Keratinocyte (primary cell): ENCODE measurements at regions not wholly inside any gene's neighbourhood (a gene's known extent, or its start where the extent isn't known, plus 50 kb on each side); places are given as distances from the start of the nearest gene placed in this dataset.

Experiments used
- DNase-seq: peaks from one replicate; pipeline ENCODE4 v3.0.0-alpha.2; 2011; ENCODE audit warnings: low read depth, missing footprints, low spot score
- FAIRE-seq: peaks from 2 replicates; lab custom pipeline; 2011; peaks lifted over from hg19 to GRCh38; lab: Jason Lieb, UNC
- H2AFZ ChIP-seq: 2 replicates; pipeline ENCODE4 v1.6.0; 2012; ENCODE audit warnings: low read length, control low read depth, inconsistent platforms; ENCODE audit not compliant: control insufficient read depth
- H3K27ac ChIP-seq: 2 replicates; pipeline ENCODE4 v1.5.1; 2011; ENCODE audit warnings: low read length; ENCODE audit not compliant: control insufficient read depth, insufficient read depth
- H3K27me3 ChIP-seq: 3 replicates; pipeline ENCODE4 v1.6.0; 2011; ENCODE audit warnings: low read length; ENCODE audit not compliant: control insufficient read depth, insufficient read depth; ENCODE audit errors: extremely low read depth
- H3K36me3 ChIP-seq, 2 experiments: 2 replicates in 1 of 2; 3 replicates in 1 of 2; pipeline ENCODE4 v1.5.1; 2011; ENCODE audit warnings: low read length in 2 of 2, mild to moderate bottlenecking in 1 of 2; ENCODE audit not compliant: control insufficient read depth in 2 of 2, insufficient read depth in 2 of 2; ENCODE audit errors: extremely low read depth in 1 of 2
- H3K4me1 ChIP-seq: 3 replicates; pipeline ENCODE4 v1.5.1; 2011; ENCODE audit warnings: low read length; ENCODE audit not compliant: control insufficient read depth, insufficient read depth; ENCODE audit errors: extremely low read depth
- H3K4me2 ChIP-seq: 3 replicates; pipeline ENCODE4 v1.6.0; 2011; ENCODE audit warnings: low read depth, low read length; ENCODE audit not compliant: control insufficient read depth, insufficient read depth; ENCODE audit errors: extremely low read depth
- H3K4me3 ChIP-seq, 3 experiments: fragments of 200-600 bp in 1 of 3; sonication (generic) in 1 of 3; 2 replicates in 2 of 3; 3 replicates in 1 of 3; pipeline ENCODE4 v1.5.1; 2011 to 2016; ENCODE audit warnings: low read length in 3 of 3, mild to moderate bottlenecking in 3 of 3, control low read depth in 2 of 3, inconsistent platforms in 1 of 3, low read depth in 1 of 3, mixed read lengths in 1 of 3, mixed run types in 1 of 3, moderate library complexity in 1 of 3; ENCODE audit not compliant: control insufficient read depth in 2 of 3, insufficient read depth in 2 of 3; ENCODE audit errors: extremely low read depth in 1 of 3
- H3K79me2 ChIP-seq: 2 replicates; pipeline ENCODE4 v1.6.0; 2012; ENCODE audit warnings: low read length; ENCODE audit not compliant: control insufficient read depth, insufficient read depth
- H3K9ac ChIP-seq: 3 replicates; pipeline ENCODE4 v1.6.0; 2011; ENCODE audit warnings: low read length; ENCODE audit not compliant: control insufficient read depth, insufficient read depth; ENCODE audit errors: extremely low read depth
- H3K9me1 ChIP-seq: 3 replicates; pipeline ENCODE4 v1.6.0; 2011; ENCODE audit warnings: low read length; ENCODE audit not compliant: control insufficient read depth, insufficient read depth; ENCODE audit errors: extremely low read depth
- H3K9me3 ChIP-seq: 2 replicates; pipeline ENCODE4 v1.5.1; 2012; ENCODE audit warnings: low read depth, low read length; ENCODE audit not compliant: control insufficient read depth
- H4K20me1 ChIP-seq: 3 replicates; pipeline ENCODE4 v1.6.0; 2011; ENCODE audit warnings: low read length; ENCODE audit not compliant: control insufficient read depth, insufficient read depth; ENCODE audit errors: extremely low read depth
- CTCF ChIP-seq, 3 experiments: IDR thresholded peaks in 1 of 3; conservative IDR thresholded peaks in 1 of 3; optimal IDR thresholded peaks in 1 of 3; 2 replicates in 2 of 3; 3 replicates in 1 of 3; pipeline versions ENCODE3 to v1.5.1; 2011; ENCODE audit warnings: low read length in 3 of 3, mild to moderate bottlenecking in 3 of 3, moderate library complexity in 2 of 3, control low read depth in 1 of 3, inconsistent platforms in 1 of 3; ENCODE audit not compliant: insufficient read depth in 2 of 3; ENCODE audit errors: extremely low read depth in 1 of 3
- EZH2 ChIP-seq: IDR thresholded peaks from one replicate; pipeline ENCODE4 v1.6.1; 2012; ENCODE audit warnings: inconsistent platforms, mild to moderate bottlenecking, low read length, moderate library complexity
- dilution Hi-C: fragments of 300-500 bp; cut with MboI; formaldehyde crosslinking; loops from one replicate; pipeline ENCODE4 v1.7.0; 2020; ENCODE audit warnings: low sequenced_read_pairs; ENCODE audit not compliant: extremely low pct_ligation_motif_present

- H4K20me1 ChIP-seq = no peaks in the 10 kb centered on the region
- FAIRE-seq (no peak), DNase-seq (no peak)
- H3K79me2 ChIP-seq = no peaks in the 10 kb centered on the region
- no peaks in the 10 kb centered on the region for H3K9me3 ChIP-seq
- H3K9me1 ChIP-seq = no peaks in the 10 kb centered on the region
- no peak overlapping the region for H3K9ac ChIP-seq
- no peak overlapping the region for H3K27ac ChIP-seq
- dilution Hi-C loops = no loop called here
- H3K27me3 ChIP-seq = no peaks in the 10 kb centered on the region
- H3K4me2 ChIP-seq = no peak overlapping the region
- TF ChIP-seq CTCF (optimal IDR thresholded peaks at IDR 0.05 in 1 of 3, IDR thresholded peaks at IDR 0.05 in 1 of 3, conservative IDR thresholded peaks at IDR 0.05 in 1 of 3; ENCODE audit: extremely low read depth in 1 of 3, insufficient read depth in 2 of 3, low read length in 3 of 3) (no peak), EZH2 (no peak)
- H3K4me1 ChIP-seq = no peaks in the 10 kb centered on the region
- no peaks in the 10 kb centered on the region for H3K36me3 ChIP-seq
- H2AFZ ChIP-seq = no peak overlapping the region
- no peak overlapping the region for H3K4me3 ChIP-seq
Measured at GRCh38 chr5:26692952-26693351, 345.4 kb downstream of the CDH9 start.

GRCh38 chr5:26691486-26691885 lies 346.9 kb downstream of the CDH9 start:
- no peak for DNase-seq
- no peak overlapping the region for H3K4me2 ChIP-seq
- no peaks in the 10 kb centered on the region for H3K9me3 ChIP-seq
- no peaks in the 10 kb centered on the region for H3K79me2 ChIP-seq
- no peak overlapping the region for H2AFZ ChIP-seq
- no peak overlapping the region for H3K27ac ChIP-seq
- H3K9ac ChIP-seq = no peak overlapping the region
- H3K4me3 ChIP-seq = no peak overlapping the region
- FAIRE-seq = no peak
- H3K4me1 ChIP-seq = no peaks in the 10 kb centered on the region
- H4K20me1 ChIP-seq = no peaks in the 10 kb centered on the region
- H3K9me1 ChIP-seq = no peaks in the 10 kb centered on the region
- no peaks in the 10 kb centered on the region for H3K27me3 ChIP-seq
- dilution Hi-C loops = no loop called here
- H3K36me3 ChIP-seq = no peaks in the 10 kb centered on the region
- TF ChIP-seq CTCF (optimal IDR thresholded peaks at IDR 0.05 in 1 of 3, IDR thresholded peaks at IDR 0.05 in 1 of 3, conservative IDR thresholded peaks at IDR 0.05 in 1 of 3; ENCODE audit: extremely low read depth in 1 of 3, insufficient read depth in 2 of 3, low read length in 3 of 3) = no peak
- TF ChIP-seq EZH2 = no peak
